Fibroblast of skin of right biceps (primary cell): ENCODE measurements at regions not wholly inside any gene's neighbourhood (a gene's known extent, or its start where the extent isn't known, plus 50 kb on each side); places are given as distances from the start of the nearest gene placed in this dataset.
A peak's percentile ranks its signal among the peaks of the same experiment; 100 is the strongest.

Source experiments
- DNase-seq: peaks from one replicate; pipeline ENCODE4 v3.0.0-alpha.2; 2013

DNA sequence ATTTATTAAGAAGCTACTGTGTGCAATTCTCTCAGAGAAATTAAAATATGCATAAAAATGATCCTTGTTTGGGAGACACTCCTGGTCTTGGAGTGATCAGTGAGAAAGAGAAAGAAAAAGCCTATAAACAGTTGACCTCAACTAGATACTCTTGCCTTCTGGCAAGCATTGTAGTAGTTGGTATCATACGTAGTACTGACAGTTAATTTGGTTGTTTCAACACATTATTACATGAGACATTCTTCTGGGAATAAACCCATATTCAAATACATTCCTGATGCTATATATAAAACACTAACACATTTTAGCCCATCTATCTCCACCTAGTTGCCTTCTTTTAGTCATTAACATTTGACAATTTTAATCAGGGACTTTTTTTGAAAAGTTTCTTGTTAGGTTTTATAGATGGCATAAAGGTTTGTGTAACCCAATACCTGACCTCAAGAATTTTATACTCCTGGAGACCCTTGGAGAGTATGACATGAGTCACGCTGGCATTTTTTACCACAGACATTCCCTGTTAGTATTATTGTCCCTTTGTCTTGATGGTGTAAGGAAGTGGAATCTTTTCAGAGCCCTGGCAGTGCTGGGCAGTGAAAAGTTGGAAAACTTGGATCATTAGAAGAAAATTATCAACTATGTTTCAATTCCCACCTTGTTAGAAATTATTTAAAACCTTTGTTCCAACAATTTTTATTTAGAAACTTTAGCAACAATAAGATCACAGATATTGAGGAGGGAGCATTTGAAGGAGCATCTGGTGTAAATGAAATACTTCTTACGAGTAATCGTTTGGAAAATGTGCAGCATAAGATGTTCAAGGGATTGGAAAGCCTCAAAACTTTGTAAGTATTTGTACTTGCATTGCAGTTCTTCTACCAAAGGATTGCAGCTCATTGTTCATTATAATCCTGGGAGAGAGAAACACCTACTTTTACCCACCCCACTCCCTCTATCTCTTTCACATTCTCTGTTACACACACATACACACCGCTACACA lies 167.1 kb upstream of the PACRGL start:
- peak; percentile 79 for DNase-seq

GRCh38 chr4:20538905-20539304 lies 161.4 kb upstream of the PACRGL start:
- DNase-seq: no peak

DNA sequence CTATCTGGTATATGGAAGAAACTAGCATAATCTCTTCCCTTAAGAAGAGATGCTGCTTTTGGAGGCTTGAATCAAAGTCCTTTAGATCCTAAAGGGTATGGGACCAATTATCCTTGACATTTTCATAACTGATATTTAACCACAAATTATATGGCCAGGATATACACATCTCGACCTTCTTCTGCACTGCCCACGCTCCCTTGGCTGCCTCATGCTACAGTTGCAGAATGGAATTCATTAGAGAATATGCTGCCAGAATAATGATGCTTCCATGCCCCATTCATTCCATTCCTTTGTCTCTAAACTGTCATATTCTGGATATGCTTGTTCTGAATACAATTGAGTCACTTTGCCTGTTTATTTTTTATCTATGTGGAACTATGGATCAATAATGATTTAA lies 157.1 kb upstream of the PACRGL start:
- no peak for DNase-seq

- peak; percentile 60 for DNase-seq
Measured at GRCh38 chr4:20544645-20545044, 155.6 kb upstream of the PACRGL start.

- no peak for DNase-seq
Measured at GRCh38 chr4:20552004-20552403, 148.3 kb upstream of the PACRGL start.

DNA sequence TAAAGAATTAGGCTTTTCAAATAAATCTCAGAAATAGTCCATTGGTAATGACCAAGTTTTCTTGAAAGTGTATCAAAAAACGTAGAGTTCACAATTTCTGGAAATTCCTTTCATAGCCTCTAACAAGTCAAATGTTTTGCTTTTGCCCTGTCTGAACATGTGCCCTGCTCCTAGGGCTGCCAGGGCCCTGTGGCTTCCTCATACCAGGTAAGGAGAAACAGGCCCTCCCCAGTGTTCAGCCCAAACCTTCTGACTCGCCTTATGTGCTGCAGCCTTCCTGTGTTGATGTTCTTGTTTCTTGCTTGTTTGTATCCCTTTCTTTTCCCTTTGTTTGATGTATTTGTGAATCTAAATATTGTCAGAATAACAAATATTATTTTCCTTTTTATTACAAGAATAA lies 146.1 kb upstream of the PACRGL start:
- DNase-seq: no peak

DNA sequence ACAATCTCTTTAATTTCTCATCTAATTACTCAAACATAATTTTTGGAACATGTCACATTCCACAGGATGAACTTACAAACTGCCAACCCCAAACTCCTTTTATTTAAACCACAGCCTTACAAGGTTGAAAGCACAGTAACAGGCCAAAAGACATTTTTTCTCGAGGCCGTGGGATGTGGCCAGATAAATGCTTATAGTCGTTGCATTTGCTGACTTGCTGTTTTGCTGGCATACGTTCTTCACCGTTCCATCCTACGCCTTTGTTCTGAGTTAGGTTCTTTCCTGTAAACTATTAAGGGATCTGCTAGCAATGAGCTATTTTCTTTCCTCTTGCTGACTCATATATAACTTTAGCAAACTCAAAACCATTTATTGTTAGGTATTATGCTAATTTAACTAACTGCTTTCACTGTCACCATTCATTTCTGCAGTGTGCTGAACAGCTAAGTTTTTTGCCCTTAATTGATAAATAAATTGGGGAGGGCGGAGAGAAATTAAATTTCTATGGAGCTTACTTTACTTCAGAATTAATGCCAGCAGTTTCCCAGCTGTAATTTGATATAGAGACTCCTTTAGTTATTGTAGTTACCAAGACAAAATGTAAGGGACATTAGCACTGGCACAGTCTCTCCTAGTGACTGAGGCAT lies 135.1 kb upstream of the PACRGL start:
- peak; percentile 57 for DNase-seq

DNA sequence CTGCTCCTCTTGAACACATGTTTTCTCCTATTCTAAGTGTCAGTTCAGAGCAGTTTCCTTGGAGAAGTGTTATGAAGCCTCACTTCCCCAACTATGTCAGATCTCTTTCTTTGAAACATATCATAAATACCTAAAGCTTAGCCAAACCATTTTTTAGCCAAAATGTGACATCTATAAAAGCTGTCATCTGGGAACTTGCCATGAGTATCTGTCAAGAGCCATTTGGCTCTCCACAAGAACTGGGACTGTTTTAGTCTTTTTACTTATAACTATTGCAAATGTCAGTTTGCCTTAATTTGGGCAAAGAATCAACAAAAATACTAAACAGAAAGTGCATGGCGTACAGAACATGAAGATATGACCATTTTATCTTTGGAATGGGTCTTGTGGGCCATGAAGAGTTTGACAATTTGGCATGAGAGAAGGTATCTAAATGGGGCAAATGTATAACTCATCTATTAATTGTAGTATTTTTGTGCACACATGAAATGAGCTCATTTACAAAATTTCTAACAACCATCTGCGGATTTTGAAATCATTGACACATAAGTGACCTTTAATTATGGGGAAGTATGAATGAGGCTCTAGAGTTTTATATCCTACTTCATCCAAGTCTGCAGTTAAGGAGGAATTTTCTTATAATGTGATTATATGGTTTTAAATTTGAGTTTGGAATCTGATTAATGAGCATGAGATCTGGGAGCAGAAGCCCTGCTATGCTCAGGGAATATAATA lies 129.1 kb upstream of the PACRGL start:
- no peak for DNase-seq

GRCh38 chr4:20572976-20573375 lies 127.3 kb upstream of the PACRGL start:
- no peak for DNase-seq

DNA sequence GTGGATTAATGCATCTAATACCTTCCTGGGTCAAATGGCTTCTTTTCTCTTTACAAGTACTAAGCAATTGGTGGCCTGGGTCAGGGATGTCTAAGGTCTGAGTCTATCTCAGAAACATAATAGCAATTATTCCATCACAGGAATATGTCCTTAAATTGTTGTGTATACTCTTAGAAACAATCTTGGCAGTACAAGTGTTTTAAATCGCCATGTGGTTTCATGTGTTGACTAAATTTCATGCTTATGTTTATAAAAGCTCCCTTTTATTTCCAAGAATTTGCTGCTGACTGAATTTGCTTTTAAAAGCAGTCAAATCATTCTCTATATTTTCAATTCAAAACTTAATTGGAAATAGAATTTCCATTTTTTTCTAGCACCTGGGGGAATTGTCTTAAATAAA lies 125.3 kb upstream of the PACRGL start:
- DNase-seq: no peak

DNA sequence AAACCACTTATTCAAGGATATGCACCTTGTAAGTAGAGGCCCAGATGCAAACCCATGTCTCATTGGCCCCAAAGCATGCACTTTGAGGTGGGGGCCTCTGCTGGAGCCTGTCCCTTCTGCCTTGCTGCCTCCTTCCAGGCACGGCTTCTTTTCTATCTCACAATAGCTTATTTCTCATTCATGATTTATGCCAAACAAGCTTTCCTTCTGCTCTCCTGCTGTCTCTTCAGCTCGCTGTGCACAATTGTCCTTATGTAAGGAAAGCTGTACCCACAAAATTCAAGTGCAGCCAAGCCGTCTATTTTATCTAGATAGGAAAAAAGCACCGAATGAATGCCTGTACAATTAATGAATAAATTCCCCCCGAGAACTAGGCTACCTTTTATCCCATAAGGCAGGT lies 124.8 kb upstream of the PACRGL start:
- no peak for DNase-seq

GRCh38 chr4:20576861-20577260 lies 123.4 kb upstream of the PACRGL start:
- peak; percentile 11 for DNase-seq

DNA sequence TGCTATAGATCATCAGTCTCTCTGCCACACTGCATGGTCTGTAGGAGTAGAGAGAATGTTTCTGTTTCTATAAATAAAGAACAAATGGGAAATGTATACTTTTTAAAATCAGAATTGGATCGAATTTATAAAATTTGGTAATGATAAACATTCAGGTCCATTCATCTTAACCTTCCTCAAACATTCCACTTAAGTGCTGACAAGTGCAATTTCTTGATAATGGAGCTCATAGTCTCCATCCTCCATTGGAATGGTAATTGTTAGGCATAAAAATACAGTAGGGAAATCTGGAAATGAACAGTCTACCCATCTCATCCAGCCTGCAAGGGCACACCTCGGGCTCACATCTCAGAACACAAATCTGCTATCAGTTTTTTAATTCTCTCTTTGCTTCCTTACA lies 122.6 kb upstream of the PACRGL start:
- DNase-seq: no peak

- DNase-seq: no peak
Measured at GRCh38 chr4:20580907-20581306, 119.4 kb upstream of the PACRGL start.

- DNase-seq: no peak
Measured at GRCh38 chr4:20589436-20589835, 110.8 kb upstream of the PACRGL start.

GRCh38 chr4:20590849-20591248 lies 109.4 kb upstream of the PACRGL start:
- DNase-seq: no peak

GRCh38 chr4:20591571-20591970 lies 108.7 kb upstream of the PACRGL start:
- DNase-seq: no peak

DNA sequence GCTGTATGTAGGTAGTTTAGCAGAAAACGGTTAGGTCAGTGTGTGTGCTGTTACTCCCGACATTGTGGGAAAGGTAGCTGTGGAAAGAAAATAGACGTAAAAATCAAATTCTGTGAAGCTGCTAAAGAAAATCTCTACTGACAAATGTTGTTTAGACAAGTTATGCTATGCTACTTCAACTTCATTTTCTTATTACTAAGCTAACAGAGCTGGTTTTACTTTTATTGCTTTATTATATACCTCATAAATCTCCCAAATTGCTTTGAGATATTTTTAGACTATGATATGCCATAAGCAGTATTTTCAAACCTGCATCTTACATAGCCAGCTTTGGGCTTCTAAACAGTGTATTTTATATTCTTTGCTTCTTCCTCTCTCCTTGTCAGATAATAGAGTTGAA lies 108.2 kb upstream of the PACRGL start:
- no peak for DNase-seq

DNA sequence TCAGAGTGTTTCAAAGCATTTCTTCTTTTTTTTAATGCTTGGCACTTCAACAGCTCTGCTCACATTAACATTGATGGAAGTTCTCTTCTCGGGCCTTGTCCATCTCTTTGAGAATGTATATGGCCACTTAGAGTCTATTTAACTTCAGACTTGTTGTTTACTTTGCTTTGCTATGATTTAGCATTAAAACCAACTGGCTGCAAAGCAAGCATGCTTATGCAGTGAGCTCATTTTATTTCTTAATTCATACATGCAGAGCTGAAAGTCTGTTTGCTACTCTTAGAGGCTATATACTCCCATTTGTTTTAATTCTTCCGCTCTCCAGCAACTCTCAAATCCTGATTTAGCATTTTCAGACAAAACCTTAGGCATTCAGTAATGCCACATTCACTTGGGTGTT lies 107.6 kb upstream of the PACRGL start:
- DNase-seq: peak; percentile 31

DNA sequence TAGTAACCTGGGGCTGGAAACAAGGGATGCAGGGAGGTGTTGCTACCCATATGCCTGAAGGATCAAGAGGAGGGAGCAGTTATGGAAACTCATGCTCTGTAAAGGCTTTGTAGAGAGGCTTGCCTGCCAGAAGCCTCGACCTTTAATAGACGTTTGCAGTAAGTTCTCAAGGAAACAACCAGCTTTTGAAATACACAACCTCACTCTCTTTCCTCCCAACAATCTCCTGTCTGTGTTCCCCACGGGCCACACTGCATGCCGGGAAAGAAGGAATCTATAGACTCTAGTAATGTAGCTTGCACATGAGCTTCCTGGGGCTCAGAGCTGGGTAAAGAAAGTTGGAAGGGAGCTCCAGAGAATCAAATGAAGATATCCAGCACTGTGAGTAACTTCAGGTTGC lies 101.6 kb upstream of the PACRGL start:
- no peak for DNase-seq

GRCh38 chr4:20603671-20604313 lies 96.5 kb upstream of the PACRGL start:
- peak; percentile 60 for DNase-seq

GRCh38 chr4:20612313-20612712 lies 87.9 kb upstream of the PACRGL start:
- DNase-seq: peak; percentile 40

- DNase-seq: no peak
Measured at GRCh38 chr4:20614816-20615215, 85.4 kb upstream of the PACRGL start.
